CD14-positive monocyte (primary cell): ENCODE measurements at regions not wholly inside any gene's neighbourhood (a gene's known extent, or its start where the extent isn't known, plus 50 kb on each side); places are given as distances from the start of the nearest gene placed in this dataset.

Experiments
- DNase-seq, 3 donors: peaks; one replicate each; pipeline ENCODE4 v3.0.0-alpha.2; 2011 to 2022
- H2AFZ ChIP-seq: 2 replicates; pipeline ENCODE4 v1.6.0; 2012; ENCODE audit warnings: mild to moderate bottlenecking, low read depth, low read length, inconsistent platforms; ENCODE audit not compliant: insufficient read depth, poor library complexity, severe bottlenecking
- H3K27ac ChIP-seq, 2 donors: 1 replicate in 1 of 2; 2 replicates in 1 of 2; pipeline ENCODE4 v1.5.1; 2012 to 2013; ENCODE audit warnings: low read length in 2 of 2, control low read depth in 1 of 2, inconsistent platforms in 1 of 2, low read depth in 1 of 2, mild to moderate bottlenecking in 1 of 2
- H3K27me3 ChIP-seq, 2 donors: one replicate each; pipeline versions ENCODE4 v1.6.0 to v1.6.1; 2011 to 2013; ENCODE audit warnings: low read length in 2 of 2; ENCODE audit not compliant: control insufficient read depth in 2 of 2, insufficient read depth in 2 of 2
- H3K36me3 ChIP-seq, 2 donors: replicated peaks in 1 of 2; 1 replicate in 1 of 2; 2 replicates in 1 of 2; pipeline versions ENCODE4 v1.5.1 to v1.6.1; 2012 to 2013; ENCODE audit warnings: low read length in 2 of 2, control low read depth in 1 of 2, inconsistent platforms in 1 of 2, mild to moderate bottlenecking in 1 of 2; ENCODE audit not compliant: insufficient read depth in 2 of 2, control insufficient read depth in 1 of 2
- H3K4me1 ChIP-seq, 2 donors: 1 replicate in 1 of 2; 2 replicates in 1 of 2; pipeline versions ENCODE4 v1.5.1 to v1.6.1; 2012 to 2013; ENCODE audit warnings: low read length in 2 of 2, control low read depth in 1 of 2, inconsistent platforms in 1 of 2, mild to moderate bottlenecking in 1 of 2, moderate library complexity in 1 of 2; ENCODE audit not compliant: insufficient read depth in 2 of 2, control insufficient read depth in 1 of 2
- H3K4me2 ChIP-seq: replicated peaks from 2 replicates; pipeline ENCODE3; 2012; ENCODE audit warnings: low read length, moderate library complexity, mild to moderate bottlenecking; ENCODE audit not compliant: poor library complexity, severe bottlenecking; ENCODE audit errors: extremely low read depth
- H3K4me3 ChIP-seq, 3 experiments: fragments of 200-600 bp in 1 of 3; sonication (generic) in 1 of 3; replicated peaks in 1 of 3; 1 replicate in 2 of 3; 2 replicates in 1 of 3; pipeline ENCODE4 v1.5.1; 2011 to 2013; ENCODE audit warnings: low read length in 3 of 3, mild to moderate bottlenecking in 3 of 3, control low read depth in 2 of 3, low read depth in 2 of 3, inconsistent platforms in 1 of 3, moderate library complexity in 1 of 3
- H3K79me2 ChIP-seq: 2 replicates; pipeline ENCODE4 v1.6.0; 2012; ENCODE audit warnings: mild to moderate bottlenecking, control low read depth, inconsistent platforms, low read length, moderate library complexity; ENCODE audit not compliant: insufficient read depth
- H3K9ac ChIP-seq: 2 replicates; pipeline ENCODE4 v1.6.0; 2017; ENCODE audit warnings: low read length, mild to moderate bottlenecking; ENCODE audit not compliant: insufficient read depth, poor library complexity, severe bottlenecking
- H3K9me3 ChIP-seq, 2 donors: replicated peaks in 1 of 2; 1 replicate in 1 of 2; 2 replicates in 1 of 2; pipeline versions ENCODE4 v1.5.1 to v1.6.1; 2012 to 2013; ENCODE audit warnings: low read length in 2 of 2, control low read depth in 1 of 2; ENCODE audit not compliant: control insufficient read depth in 1 of 2, insufficient read depth in 1 of 2
- H4K20me1 ChIP-seq: 2 replicates; pipeline ENCODE4 v1.6.0; 2012; ENCODE audit warnings: mild to moderate bottlenecking, low read length, control low read depth, moderate library complexity; ENCODE audit not compliant: insufficient read depth
- H3K27ac Mint-ChIP-seq, 7 donors: one replicate each; pipeline ENCODE4 v1.8.0; 2020; ENCODE audit warnings: mild to moderate bottlenecking in 7 of 7, mixed read lengths in 7 of 7, moderate library complexity in 6 of 7, inconsistent platforms in 2 of 7
- H3K27me3 Mint-ChIP-seq, 3 donors: one replicate each; pipeline ENCODE4 v1.8.0; 2021 to 2022; ENCODE audit warnings: low read depth in 3 of 3, mild to moderate bottlenecking in 3 of 3, mixed read lengths in 3 of 3, moderate library complexity in 3 of 3, inconsistent platforms in 1 of 3
- H3K36me3 Mint-ChIP-seq, 2 donors: one replicate each; pipeline ENCODE4 v1.8.0; 2020; ENCODE audit warnings: mixed read lengths in 2 of 2, inconsistent platforms in 1 of 2, mild to moderate bottlenecking in 1 of 2
- H3K4me1 Mint-ChIP-seq: one replicate; pipeline ENCODE4 v1.8.0; 2020; ENCODE audit warnings: mild to moderate bottlenecking, mixed read lengths
- H3K4me3 Mint-ChIP-seq, 2 donors: one replicate each; pipeline ENCODE4 v1.8.0; 2020; ENCODE audit warnings: mild to moderate bottlenecking in 2 of 2, mixed read lengths in 2 of 2, moderate library complexity in 1 of 2
- H3K9me3 Mint-ChIP-seq, 7 donors: one replicate each; pipeline ENCODE4 v1.8.0; 2020 to 2022; ENCODE audit warnings: mixed read lengths in 7 of 7, mild to moderate bottlenecking in 6 of 7, moderate library complexity in 6 of 7, inconsistent platforms in 2 of 7
- CTCF ChIP-seq: fragments of 200-600 bp; IDR thresholded peaks from one replicate; pipeline ENCODE4 v1.8.0; 2022; ENCODE audit warnings: antibody characterized with exemption, mild to moderate bottlenecking
- WGBS: methylation state at CpG from one replicate; pipeline ENCODE4 v1.1.5; 2013; ENCODE audit warnings: missing lambda C conversion rate; ENCODE audit not compliant: insufficient coverage; 5-methylcytosine and 5-hydroxymethylcytosine counted together
- intact Hi-C, 2 donors: fragments of 100-400 bp; cut with micrococcal nuclease; formaldehyde crosslinking; loops; one replicate each; pipeline versions ENCODE4 v1.15.0 to v1.15.1; 2023

- H3K4me1 Mint-ChIP-seq, result peaks cover 3% of the 10 kb centered on the region
- Histone ChIP-seq H4K20me1 (no peaks in the 10 kb centered on the region), H3K9me3 (no peaks in the 10 kb centered on the region), H3K27ac (no peak overlapping the region), H3K36me3 (no peaks in the 10 kb centered on the region), H2AFZ (no peak overlapping the region), H3K9ac (no peak overlapping the region), H3K4me2 (no peak overlapping the region), H3K4me3 (no peak overlapping the region), H3K27me3 (no peaks in the 10 kb centered on the region), H3K79me2 (no peaks in the 10 kb centered on the region), H3K4me1 (no peaks in the 10 kb centered on the region)
- no peak for DNase-seq
- no peak overlapping the region for H3K27ac Mint-ChIP-seq
- H3K9me3 Mint-ChIP-seq, result peaks cover 0 to 6% (median 3%) of the 10 kb centered on the region in 7 donors
- no peak overlapping the region for H3K4me3 Mint-ChIP-seq
- peaks cover 0 to 10% (median 2%) of the 10 kb centered on the region in 3 donors for H3K27me3 Mint-ChIP-seq
- no peak for TF ChIP-seq CTCF
- no peaks in the 10 kb centered on the region for H3K36me3 Mint-ChIP-seq
- WGBS, result 85% methylated on average over 2 of the region's 5 CpGs
- intact Hi-C loops, result no loop called here
Observed at GRCh38 chr1:203986887-203987461, 85.9 kb upstream of the SOX13 start.

- no peak overlapping the region for H3K9ac ChIP-seq
- no peaks in the 10 kb centered on the region for H4K20me1 ChIP-seq
- no peaks in the 10 kb centered on the region for H3K36me3 Mint-ChIP-seq
- no peak for TF ChIP-seq CTCF
- no peak overlapping the region for H3K27ac ChIP-seq
- H3K27ac Mint-ChIP-seq, result no peak overlapping the region
- H3K4me1 Mint-ChIP-seq, result peaks cover 3% of the 10 kb centered on the region
- peaks cover 0 to 3% (median 0%) of the 10 kb centered on the region in 7 donors for H3K9me3 Mint-ChIP-seq
- H3K4me3 Mint-ChIP-seq, result no peak overlapping the region
- no peaks in the 10 kb centered on the region for H3K4me1 ChIP-seq
- H2AFZ ChIP-seq, result no peak overlapping the region
- 70% methylated on average over 3 of the region's 8 CpGs for WGBS
- no peak overlapping the region for H3K4me2 ChIP-seq
- H3K79me2 ChIP-seq, result no peaks in the 10 kb centered on the region
- H3K27me3 Mint-ChIP-seq, result peaks cover 4 to 7% (median 6%) of the 10 kb centered on the region in 3 donors
- H3K4me3 ChIP-seq, result no peak overlapping the region
- no peak for DNase-seq
- no peaks in the 10 kb centered on the region for H3K27me3 ChIP-seq
- intact Hi-C loops, result no loop called here
- H3K36me3 ChIP-seq, result no peaks in the 10 kb centered on the region
- no peaks in the 10 kb centered on the region for H3K9me3 ChIP-seq
Observed at GRCh38 chr1:203990118-203990517, 82.8 kb upstream of the SOX13 start.
